Neural cell (in vitro differentiated cells): ENCODE measurements at regions not wholly inside any gene's neighbourhood (a gene's known extent, or its start where the extent isn't known, plus 50 kb on each side); places are given as distances from the start of the nearest gene placed in this dataset.

Experiments used
- H2AFZ ChIP-seq: fragments of 200-600, 300-800 bp; sonication (generic), shearing (Covaris generic); 2 replicates; pipeline ENCODE4 v1.6.0; 2014; ENCODE audit warnings: low read depth, mild to moderate bottlenecking, antibody characterized with exemption, low read length, moderate library complexity
- H3F3A ChIP-seq: fragments of 200-600 bp; shearing (Covaris generic); 2 replicates; pipeline ENCODE4 v1.6.1; 2016; ENCODE audit warnings: mild to moderate bottlenecking, moderate library complexity, mixed read lengths, antibody characterized with exemption, low read length; ENCODE audit not compliant: insufficient read depth, poor library complexity, severe bottlenecking
- H3K27ac ChIP-seq: fragments of 200-600, 300-800 bp; sonication (generic), shearing (Covaris generic); 2 replicates; pipeline ENCODE4 v1.5.1; 2014; ENCODE audit warnings: mild to moderate bottlenecking, low read length, moderate library complexity
- H3K27me3 ChIP-seq: fragments of 300-800, 200-600 bp; sonication (generic), shearing (Covaris generic); 2 replicates; pipeline ENCODE4 v1.6.0; 2014; ENCODE audit warnings: mild to moderate bottlenecking, low read depth, low read length, moderate library complexity; ENCODE audit not compliant: insufficient read depth
- H3K36me3 ChIP-seq: fragments of 300-800, 200-600 bp; sonication (generic), shearing (Covaris generic); 2 replicates; pipeline ENCODE4 v1.5.1; 2014; ENCODE audit warnings: mild to moderate bottlenecking, antibody characterized with exemption, low read length, moderate library complexity; ENCODE audit not compliant: insufficient read depth
- H3K4me2 ChIP-seq: fragments of 300-800, 200-600 bp; sonication (generic), shearing (Covaris generic); 2 replicates; pipeline ENCODE4 v1.6.0; 2014; ENCODE audit warnings: mild to moderate bottlenecking, low read length
- H3K4me3 ChIP-seq: fragments of 300-800, 200-600 bp; sonication (generic), shearing (Covaris generic); 2 replicates; pipeline ENCODE4 v1.5.1; 2014; ENCODE audit warnings: mild to moderate bottlenecking, low read length, moderate library complexity
- H3K79me2 ChIP-seq: fragments of 200-600 bp; shearing (Covaris generic); replicated peaks from 2 replicates; pipeline ENCODE4 v1.6.0; 2014; ENCODE audit warnings: mild to moderate bottlenecking, low read length, moderate library complexity; ENCODE audit not compliant: insufficient read depth
- H3K9ac ChIP-seq: fragments of 300-800, 200-600 bp; sonication (generic), shearing (Covaris generic); 2 replicates; pipeline ENCODE4 v1.6.1; 2016; ENCODE audit warnings: mild to moderate bottlenecking, low read length, mixed read lengths
- H3K9me2 ChIP-seq: fragments of 200-600 bp; shearing (Covaris generic); 2 replicates; pipeline ENCODE4 v1.6.1; 2016; ENCODE audit warnings: mild to moderate bottlenecking, low read length, mixed read lengths; ENCODE audit not compliant: insufficient read depth
- H3K9me3 ChIP-seq: fragments of 200-600, 300-800 bp; sonication (generic), shearing (Covaris generic); 2 replicates; pipeline ENCODE4 v1.6.1; 2016; ENCODE audit warnings: mild to moderate bottlenecking, mixed run types, low read length, moderate library complexity, mixed read lengths
- H4K20me1 ChIP-seq: fragments of 200-600 bp; shearing (Covaris generic); 2 replicates; pipeline ENCODE4 v1.6.1; 2016; ENCODE audit warnings: mild to moderate bottlenecking, mixed run types; ENCODE audit not compliant: insufficient read depth
- CTCF ChIP-seq: fragments of 450-650 bp; IDR thresholded peaks from 2 replicates; pipeline ENCODE4 v1.5.1; 2014; ENCODE audit warnings: antibody characterized with exemption, mild to moderate bottlenecking, moderate library complexity; ENCODE audit not compliant: poor library complexity, severe bottlenecking
- EZH2 ChIP-seq: fragments of 200-600, 300-800 bp; shearing (Covaris generic), sonication (generic); IDR thresholded peaks from 2 replicates; pipeline ENCODE4 v1.6.1; 2014; ENCODE audit warnings: antibody characterized with exemption, low read length, borderline replicate concordance, mild to moderate bottlenecking; ENCODE audit not compliant: insufficient read depth, poor library complexity, severe bottlenecking
- TAF1 ChIP-seq: IDR thresholded peaks from 2 replicates; pipeline ENCODE4 v1.6.1; 2012; ENCODE audit warnings: low read depth
- TF ChIP-seq, protein P1 (sequence below): IDR thresholded peaks from 2 replicates; pipeline ENCODE4 v1.6.1; 2012; ENCODE audit warnings: borderline replicate concordance

DNA sequence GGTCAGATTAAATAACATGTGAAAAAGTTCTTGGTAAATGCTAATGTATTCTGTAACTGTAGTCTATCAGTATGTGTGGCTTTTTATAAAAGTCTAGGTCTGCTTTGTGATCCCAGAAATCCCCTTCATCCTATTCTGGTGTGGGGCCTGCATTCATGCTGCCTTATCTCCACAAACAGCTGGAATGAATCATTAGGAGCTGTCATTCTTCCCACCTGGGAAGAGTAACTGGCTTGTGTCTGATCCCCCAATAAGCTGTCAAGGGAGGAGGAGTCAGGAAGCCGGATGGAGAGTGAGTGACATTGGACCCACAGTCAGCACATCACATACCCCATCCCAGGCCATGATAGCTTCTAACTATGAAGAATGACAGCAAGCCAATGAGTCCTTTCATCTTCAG is 81.1 kb upstream of the EPHA4 start:
- no peaks in the 10 kb centered on the region for H3K9me3 ChIP-seq
- H3K27me3 ChIP-seq: no peaks in the 10 kb centered on the region
- H3K9ac ChIP-seq: no peak overlapping the region
- no peak overlapping the region for H3K27ac ChIP-seq
- no peaks in the 10 kb centered on the region for H3K36me3 ChIP-seq
- no peaks in the 10 kb centered on the region for H3K9me2 ChIP-seq
- H3K4me2 ChIP-seq: no peak overlapping the region
- H3K4me3 ChIP-seq: no peak overlapping the region
- TF ChIP-seq, protein P1, sequence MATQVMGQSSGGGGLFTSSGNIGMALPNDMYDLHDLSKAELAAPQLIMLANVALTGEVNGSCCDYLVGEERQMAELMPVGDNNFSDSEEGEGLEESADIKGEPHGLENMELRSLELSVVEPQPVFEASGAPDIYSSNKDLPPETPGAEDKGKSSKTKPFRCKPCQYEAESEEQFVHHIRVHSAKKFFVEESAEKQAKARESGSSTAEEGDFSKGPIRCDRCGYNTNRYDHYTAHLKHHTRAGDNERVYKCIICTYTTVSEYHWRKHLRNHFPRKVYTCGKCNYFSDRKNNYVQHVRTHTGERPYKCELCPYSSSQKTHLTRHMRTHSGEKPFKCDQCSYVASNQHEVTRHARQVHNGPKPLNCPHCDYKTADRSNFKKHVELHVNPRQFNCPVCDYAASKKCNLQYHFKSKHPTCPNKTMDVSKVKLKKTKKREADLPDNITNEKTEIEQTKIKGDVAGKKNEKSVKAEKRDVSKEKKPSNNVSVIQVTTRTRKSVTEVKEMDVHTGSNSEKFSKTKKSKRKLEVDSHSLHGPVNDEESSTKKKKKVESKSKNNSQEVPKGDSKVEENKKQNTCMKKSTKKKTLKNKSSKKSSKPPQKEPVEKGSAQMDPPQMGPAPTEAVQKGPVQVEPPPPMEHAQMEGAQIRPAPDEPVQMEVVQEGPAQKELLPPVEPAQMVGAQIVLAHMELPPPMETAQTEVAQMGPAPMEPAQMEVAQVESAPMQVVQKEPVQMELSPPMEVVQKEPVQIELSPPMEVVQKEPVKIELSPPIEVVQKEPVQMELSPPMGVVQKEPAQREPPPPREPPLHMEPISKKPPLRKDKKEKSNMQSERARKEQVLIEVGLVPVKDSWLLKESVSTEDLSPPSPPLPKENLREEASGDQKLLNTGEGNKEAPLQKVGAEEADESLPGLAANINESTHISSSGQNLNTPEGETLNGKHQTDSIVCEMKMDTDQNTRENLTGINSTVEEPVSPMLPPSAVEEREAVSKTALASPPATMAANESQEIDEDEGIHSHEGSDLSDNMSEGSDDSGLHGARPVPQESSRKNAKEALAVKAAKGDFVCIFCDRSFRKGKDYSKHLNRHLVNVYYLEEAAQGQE: peak; percentile 54
- no peak for TF ChIP-seq EZH2
- H4K20me1 ChIP-seq: no peaks in the 10 kb centered on the region
- H2AFZ ChIP-seq: no peak overlapping the region
- no peaks in the 10 kb centered on the region for H3F3A ChIP-seq
- no peaks in the 10 kb centered on the region for H3K79me2 ChIP-seq

DNA sequence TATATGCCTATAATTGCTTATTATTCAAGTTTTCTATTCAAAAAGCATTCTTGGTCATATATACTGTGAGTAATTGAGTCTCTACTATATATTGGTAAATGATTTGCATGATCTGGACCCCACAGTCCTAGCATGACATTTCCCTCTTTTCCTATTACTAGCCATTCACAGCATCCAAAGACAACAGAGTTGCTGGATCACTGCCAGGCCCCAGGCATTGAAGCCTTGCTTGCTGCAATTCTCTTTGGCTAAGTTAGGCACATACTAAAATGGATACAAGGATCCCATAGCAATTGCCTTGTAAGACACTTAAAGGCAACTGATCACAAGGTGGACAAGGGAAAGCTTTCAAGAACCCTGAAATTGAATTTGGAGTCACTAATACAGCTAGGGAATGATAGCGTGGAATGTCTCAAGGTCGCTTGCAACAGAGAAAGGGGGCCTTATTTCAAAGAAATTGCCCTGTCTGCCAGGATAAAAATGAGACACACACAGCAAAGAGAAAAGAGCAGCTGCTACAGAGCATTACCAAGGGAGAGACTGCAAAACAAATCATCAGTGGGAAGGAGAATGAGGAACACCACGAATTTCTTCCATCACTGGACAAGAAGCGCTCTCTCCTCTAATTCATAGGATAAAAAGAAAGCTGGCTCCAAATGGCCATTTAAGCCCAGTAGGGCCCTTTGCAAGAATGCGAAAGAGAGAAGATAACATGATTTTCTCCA is 77.1 kb upstream of the EPHA4 start:
- H3K9me2 ChIP-seq: no peaks in the 10 kb centered on the region
- no peaks in the 10 kb centered on the region for H3K27me3 ChIP-seq
- H4K20me1 ChIP-seq: no peaks in the 10 kb centered on the region
- H3K79me2 ChIP-seq: no peaks in the 10 kb centered on the region
- H3K4me3 ChIP-seq: no peak overlapping the region
- H3F3A ChIP-seq: no peaks in the 10 kb centered on the region
- TF ChIP-seq, protein P1: peak; percentile 49
- no peak for TF ChIP-seq CTCF
- no peak for TF ChIP-seq TAF1
- no peak overlapping the region for H3K4me2 ChIP-seq
- H2AFZ ChIP-seq: no peak overlapping the region
- no peaks in the 10 kb centered on the region for H3K9me3 ChIP-seq
- no peak overlapping the region for H3K9ac ChIP-seq
- H3K36me3 ChIP-seq: no peaks in the 10 kb centered on the region
- H3K27ac ChIP-seq: peak overlapping the region; percentile 47
